ENCODE measurements at regions not wholly inside any gene's neighbourhood (a gene's known extent, or its start where the extent isn't known, plus 50 kb on each side); places are given as distances from the start of the nearest gene placed in this dataset.

GRCh38 chr6:140062043-140063020 is 687.9 kb upstream of the CITED2 start:
- peak; percentile 86 for DNase-seq (ENCODE audit: low read depth)

GRCh38 chr6:140061110-140062042 is 686.9 kb upstream of the CITED2 start:
- DNase-seq (ENCODE audit: low read depth), result no peak

GRCh38 chr6:140059947-140060346 is 685.5 kb upstream of the CITED2 start:
- DNase-seq (ENCODE audit: low read depth), result no peak

GRCh38 chr6:140058863-140059262 is 684.4 kb upstream of the CITED2 start:
- DNase-seq (ENCODE audit: low read depth), result no peak

- DNase-seq (ENCODE audit: low read depth), result no peak
These were observed 678.6 kb upstream of the CITED2 start for GRCh38 chr6:140052736-140053729.

- no peak for DNase-seq (ENCODE audit: low read depth)
These were observed 677.4 kb upstream of the CITED2 start for GRCh38 chr6:140051521-140052512.

GRCh38 chr6:140050101-140050995 is 675.9 kb upstream of the CITED2 start:
- no peak for DNase-seq (ENCODE audit: low read depth)

- no peak for DNase-seq (ENCODE audit: low read depth)
These were observed 674.8 kb upstream of the CITED2 start for GRCh38 chr6:140049251-140049650.

- no peak for DNase-seq (ENCODE audit: low read depth)
These were observed 673.8 kb upstream of the CITED2 start for GRCh38 chr6:140048202-140048790.

GRCh38 chr6:140047321-140047720 is 672.9 kb upstream of the CITED2 start:
- no peak for DNase-seq (ENCODE audit: low read depth)

GRCh38 chr6:140046016-140046632 is 671.7 kb upstream of the CITED2 start:
- no peak for DNase-seq (ENCODE audit: low read depth)

- DNase-seq (ENCODE audit: low read depth), result no peak
These were observed 670.7 kb upstream of the CITED2 start for GRCh38 chr6:140045116-140045515.

GRCh38 chr6:140044626-140045025 is 670.2 kb upstream of the CITED2 start:
- DNase-seq (ENCODE audit: low read depth), result no peak

- no peak for DNase-seq (ENCODE audit: low read depth)
These were observed 669.4 kb upstream of the CITED2 start for GRCh38 chr6:140043762-140044378.

GRCh38 chr6:140043357-140043756 is 668.9 kb upstream of the CITED2 start:
- DNase-seq (ENCODE audit: low read depth), result peak; percentile 67

GRCh38 chr6:140041571-140042332 is 667.3 kb upstream of the CITED2 start:
- no peak for DNase-seq (ENCODE audit: low read depth)

- DNase-seq (ENCODE audit: low read depth), result no peak
These were observed 666.6 kb upstream of the CITED2 start for GRCh38 chr6:140041056-140041455.
